Ureter (tissue), 1 donor: ENCODE measurements at regions not wholly inside any gene's neighbourhood (a gene's known extent, or its start where the extent isn't known, plus 50 kb on each side); places are given as distances from the start of the nearest gene placed in this dataset.

ENCODE experiments used
- DNase-seq: peaks from one replicate; pipeline ENCODE4 v3.0.0-alpha.2; 2020; ENCODE audit warnings: low spot score
- donor health status: DM: yes; HTN: yes; CAD: no.

DNA sequence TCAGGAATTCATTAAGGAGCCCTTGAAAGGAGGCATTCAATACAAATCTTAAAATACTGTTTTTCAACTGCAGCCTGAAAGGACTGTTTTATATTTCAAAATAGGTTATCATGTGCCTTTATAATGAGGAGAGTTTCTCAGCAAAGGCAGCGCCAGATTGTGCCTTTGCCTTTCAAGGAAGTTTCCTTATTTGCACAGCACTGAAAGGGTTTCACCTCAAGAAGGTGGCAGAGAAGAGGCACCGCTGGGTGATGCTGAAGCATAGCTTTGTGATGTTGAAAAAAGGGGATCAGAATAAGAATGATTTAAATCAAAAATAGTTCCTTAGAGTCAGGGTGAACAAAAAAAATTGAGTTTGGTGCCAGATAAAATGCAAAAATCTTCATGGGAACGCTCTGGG, 601.0 kb upstream of the KIRREL3 start:
- no peak for DNase-seq

DNA sequence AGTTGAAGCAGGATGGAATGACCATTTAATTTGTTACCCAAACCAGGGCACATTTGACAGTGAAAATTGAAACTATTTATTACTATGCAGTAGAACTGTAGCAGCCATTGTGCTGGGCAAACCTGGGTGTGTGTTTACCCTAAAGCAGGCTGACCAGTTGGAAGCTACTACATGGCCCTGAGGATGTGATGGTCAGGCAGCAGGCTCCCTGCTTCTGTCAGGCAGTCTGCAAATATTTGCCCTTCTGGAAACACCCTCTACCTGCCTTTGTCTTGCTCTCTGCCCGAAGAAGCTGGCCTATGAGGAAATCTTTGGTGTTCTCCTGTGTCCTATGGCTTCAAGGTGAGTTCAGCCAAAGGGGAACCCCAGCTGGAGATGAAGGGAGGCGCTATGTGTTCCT, 600.1 kb upstream of the KIRREL3 start:
- DNase-seq = no peak

DNA sequence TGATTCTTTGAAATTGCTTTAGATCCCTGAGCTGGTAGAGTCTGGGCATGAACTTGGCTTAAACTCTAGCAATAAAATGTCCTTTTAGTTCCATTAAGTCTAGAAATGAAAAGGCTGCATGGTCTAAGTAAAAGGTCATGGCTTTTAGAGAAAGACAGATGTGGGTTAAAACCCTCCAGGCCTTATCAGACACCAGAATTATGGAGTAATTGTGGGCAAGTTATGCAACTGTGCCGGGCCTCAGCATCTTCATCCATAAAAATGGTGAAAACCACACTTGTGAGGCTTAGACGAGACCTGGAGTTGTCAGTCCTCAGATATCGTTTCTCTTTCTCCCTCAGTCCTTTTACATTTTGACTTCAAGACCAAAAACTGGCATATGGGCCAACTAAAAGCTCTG, 597.9 kb upstream of the KIRREL3 start:
- no peak for DNase-seq

DNA sequence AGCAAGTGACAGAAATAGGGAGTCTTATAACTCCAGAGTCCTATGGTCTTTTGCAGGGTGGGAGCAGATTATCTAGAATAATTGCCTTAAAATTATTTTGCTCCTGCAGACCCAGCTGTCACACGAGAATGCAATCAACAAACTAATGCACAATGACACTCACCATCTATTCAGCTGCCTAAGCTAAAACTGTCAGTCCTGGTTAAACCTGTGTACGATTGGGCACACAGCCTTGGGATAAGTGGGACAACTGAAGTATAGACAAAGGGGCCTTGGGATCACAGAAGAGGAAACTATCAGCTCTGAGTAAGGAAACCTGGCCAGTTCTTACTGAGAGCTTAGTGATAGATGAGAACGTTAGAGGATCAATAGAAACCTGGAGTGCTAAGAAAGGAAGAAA, 595.9 kb upstream of the KIRREL3 start:
- no peak for DNase-seq

DNA sequence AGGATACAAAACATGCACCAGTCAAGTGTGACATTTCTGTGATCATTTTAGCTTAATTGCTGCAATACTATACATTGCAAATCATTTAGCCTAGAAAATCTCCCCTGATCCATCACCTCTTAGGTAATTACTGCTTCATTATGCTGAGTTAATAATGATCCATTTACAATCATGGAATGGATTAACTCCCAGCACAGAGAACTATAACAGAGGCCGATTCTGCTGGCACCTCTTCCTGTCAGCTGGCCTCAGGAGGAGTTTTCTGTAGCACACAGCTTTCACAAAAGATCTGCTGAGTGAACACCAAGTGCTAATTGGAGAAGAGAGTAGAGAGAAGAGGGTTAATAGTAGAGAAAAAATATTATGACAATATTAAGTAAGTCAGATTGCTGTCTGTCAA, 591.8 kb upstream of the KIRREL3 start:
- no peak for DNase-seq

DNA sequence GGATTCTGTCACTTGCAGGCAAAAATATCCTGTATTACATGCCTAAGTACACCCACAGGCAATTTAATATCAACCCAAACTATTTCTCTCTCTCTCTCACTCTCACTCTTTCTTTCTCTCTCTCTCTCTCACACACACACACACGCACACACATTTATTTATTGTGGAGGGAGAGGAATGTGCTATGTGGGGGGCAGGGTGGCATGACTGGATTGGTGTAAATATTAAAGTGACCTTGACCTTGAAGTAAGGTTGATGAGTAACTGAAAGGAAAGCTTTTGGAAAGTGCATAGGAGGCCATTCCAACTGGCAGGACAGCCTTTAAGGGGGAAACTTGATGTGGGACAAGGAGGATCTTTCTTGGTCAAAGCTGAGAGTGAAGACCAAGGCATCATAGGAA, 589.7 kb upstream of the KIRREL3 start:
- no peak for DNase-seq

DNA sequence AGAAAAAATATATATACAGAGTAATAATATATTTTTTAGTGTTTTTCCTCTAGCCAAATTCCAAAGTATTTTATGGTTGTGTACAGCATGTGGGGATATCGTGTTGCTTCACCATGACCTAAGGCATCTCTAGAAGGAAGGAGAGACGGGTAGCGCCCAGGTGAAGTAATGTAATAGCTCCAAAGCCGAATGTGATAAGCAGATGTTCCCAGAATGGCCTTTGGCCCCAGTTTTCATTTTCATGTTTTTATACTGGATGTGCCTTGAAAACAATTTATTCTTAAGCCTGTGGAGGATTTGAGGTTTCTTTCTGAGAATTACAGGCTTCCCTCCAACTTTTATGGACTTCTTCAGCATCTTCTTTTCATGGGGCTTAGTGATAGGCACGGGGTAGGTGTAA, 587.9 kb upstream of the KIRREL3 start:
- DNase-seq = no peak

DNA sequence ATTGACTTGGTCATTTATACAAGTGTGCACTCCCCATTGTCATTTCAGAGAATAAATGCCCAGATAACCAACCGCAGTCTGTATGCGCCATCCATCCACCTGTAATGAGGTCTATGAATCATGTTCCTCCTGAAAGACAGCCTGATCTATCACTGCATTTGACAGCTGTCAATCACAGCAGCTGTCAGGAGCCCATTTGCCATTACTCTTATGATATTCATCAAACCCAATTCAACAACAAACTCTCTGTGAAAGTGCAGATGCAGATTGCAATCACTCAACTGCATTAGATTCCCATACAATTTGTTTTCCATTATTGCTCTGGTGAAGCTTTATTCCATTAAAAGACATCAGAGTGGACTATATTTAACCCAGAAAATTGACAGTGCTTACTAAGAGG, 586.9 kb upstream of the KIRREL3 start:
- no peak for DNase-seq

DNA sequence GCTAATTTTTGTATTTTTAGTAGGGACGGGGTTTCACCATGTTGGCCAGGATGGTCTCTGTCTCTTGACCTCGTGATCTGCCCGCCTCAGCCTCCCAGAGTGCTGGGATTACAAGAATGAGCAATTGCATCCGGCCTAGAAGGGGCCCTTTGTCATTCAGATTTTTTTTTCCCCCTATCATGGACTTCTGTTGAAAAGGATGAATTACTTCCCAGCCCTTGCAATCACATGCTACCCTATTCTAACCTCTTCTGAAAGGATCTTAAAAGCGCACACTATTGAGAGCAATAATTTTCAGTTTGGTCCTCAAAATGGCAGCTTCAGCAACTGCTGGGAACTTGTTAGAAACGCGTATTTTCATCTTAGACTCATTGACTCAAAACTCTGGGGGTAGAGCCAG, 575.6 kb upstream of the KIRREL3 start:
- DNase-seq = no peak

DNA sequence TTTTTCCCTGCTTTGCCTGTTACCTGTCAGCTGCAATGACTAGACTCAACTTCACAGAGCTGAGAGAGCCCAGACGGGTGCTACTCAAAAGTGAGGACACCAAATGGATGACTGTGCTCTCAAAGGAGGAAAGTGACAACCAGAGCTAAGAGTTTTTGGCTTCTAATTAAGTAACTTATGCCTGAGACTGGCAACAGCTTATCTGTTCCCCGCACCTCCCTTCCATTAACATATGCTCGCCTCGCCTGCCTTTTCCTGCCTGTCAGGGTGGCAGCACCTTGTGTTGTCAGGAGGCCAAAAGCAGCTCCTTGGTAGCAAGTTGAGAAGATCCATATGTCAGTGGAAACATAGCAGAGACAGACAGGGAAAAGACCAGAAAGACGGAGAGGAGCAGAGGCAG, 573.9 kb upstream of the KIRREL3 start:
- no peak for DNase-seq

DNA sequence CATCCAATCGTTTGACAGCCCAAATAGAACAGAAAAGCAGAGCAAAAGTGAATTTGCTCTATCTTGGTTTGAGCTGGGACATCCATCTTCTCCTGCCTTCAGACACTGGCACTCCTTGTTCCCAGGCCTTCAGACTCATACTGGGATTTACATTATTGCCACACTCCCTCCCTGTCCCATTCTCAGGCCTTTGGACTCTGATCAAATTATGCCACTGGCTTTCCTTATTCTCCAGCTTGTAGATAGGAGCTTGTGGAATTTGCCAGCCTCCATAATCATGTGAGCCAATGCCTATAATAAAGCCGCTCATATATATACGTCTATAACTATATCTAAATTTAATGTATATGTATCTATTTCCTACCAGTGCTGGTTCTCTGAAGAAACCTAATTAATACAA, 568.3 kb upstream of the KIRREL3 start:
- no peak for DNase-seq

DNA sequence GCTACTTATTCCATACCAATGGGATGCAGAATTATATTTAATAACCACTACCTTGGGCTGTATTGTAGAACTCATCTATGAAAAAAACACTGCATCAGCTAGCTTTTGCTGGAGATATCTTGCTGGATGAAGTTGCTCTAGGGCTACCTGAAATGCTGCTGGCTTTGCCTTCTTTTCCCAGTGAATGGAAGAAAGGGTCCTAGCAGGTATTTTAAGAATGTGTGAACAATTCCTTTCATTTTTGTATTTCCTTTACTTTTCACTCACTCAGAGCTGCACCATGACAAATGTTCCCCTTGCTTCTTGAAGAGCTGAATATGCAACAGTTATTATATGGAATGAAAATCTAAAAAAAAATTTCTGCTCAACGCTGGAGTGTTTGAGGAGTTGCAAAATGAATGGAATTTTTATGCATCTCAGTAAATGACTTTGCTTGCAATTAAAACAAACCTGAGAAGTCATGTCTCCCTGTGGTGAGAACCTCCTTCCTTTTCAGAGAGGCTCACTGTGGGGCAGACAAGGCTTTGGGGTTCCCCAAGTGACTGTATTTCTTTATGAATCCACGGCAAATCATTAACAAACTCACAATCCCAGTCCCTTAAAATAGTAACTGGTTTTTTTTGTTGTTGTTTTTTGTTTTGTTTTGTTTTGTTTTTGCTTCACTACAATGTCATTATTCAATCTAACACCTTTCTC, 566.8 kb upstream of the KIRREL3 start:
- no peak for DNase-seq

DNA sequence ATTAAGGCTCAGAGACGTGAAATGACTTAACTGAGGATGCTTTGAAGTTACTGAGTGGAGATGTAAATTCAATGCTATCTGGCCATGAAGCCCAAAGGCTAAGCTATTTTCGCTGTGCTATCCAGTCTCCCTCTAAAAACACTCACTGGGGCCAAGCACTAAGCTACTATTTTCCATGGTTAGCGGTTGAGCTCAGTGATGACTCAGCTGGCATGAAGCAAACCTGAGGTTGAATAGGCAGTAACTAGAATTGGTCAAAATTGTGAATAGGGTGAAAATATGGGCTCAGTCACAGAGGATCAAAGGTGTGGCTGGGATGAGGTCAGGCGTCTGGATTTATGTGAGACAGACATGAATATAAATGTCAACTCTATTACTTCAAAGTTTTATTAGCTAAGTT, 564.2 kb upstream of the KIRREL3 start:
- no peak for DNase-seq

DNA sequence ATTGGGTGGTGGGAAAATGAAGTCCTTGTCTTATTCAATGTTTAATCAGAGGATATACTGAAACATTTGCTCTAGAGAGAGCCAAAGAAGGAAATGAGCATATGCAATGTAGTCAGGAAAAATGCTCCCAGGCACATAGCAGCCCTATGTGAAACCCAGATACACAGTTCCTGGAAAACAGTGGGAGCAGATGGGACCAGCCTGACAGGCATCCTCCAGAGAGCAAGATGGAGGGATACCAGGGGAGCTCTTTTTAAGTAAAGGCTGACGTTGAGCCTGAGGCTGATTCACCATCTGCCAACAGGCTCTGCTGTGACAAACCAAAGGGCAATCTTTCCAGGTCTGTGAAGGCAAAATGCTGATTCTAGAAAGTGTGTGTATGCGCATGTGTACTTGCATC, 559.4 kb upstream of the KIRREL3 start:
- DNase-seq = no peak

DNA sequence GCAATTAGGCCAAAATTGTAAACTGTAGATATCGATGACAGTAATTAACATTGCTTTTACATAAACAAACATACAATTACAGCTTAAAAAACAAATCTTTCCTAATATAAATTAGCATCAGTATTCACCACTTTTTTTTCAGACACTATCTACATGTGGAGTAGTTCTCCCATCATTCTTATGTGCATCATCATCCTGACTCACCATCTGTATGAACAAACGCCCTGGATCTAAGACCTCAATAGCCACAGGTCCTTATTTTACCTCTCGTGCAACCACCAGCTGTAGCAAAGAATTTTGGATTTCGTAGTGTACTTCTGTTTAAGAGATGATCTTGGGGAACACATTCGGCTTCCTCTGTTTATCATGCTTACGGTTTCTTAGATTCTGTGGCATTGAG, 551.9 kb upstream of the KIRREL3 start:
- DNase-seq = no peak

DNA sequence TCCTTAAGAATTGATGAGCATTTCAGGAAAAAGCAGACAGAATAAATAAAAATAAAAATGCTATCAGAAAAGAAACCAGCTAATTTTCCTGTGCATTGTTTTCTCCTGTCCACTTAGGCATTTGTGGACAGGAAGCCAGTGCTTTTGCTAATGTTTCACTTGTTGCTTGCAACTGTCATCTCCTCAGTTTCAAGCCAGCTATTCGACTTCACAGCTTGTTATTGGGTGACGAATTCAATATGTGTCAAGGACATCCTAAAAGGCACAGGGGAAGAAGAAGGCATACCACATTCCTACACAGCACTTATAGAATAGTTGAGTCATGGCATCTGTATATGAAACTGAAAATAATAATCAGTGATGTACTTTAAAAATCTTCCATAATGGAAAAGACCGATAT, 530.6 kb upstream of the KIRREL3 start:
- no peak for DNase-seq

DNA sequence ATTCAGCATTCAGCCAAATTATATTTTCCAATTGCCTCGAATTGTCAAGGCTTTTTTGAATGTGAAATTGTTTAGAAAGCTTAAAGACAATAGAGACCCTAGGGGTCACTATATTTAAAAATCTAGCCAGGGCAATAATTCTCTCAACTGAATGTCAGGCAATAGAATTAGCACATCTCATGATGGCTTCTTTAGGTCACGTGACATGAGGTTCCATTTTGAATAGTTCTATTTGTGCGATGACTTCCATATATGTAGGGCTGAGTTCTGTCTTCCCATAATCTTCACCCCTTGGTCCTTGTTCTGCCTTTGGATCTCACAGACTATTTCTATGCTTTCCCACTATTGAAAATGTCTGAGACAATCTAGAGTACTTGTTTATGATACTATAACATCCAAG, 527.7 kb upstream of the KIRREL3 start:
- no peak for DNase-seq

DNA sequence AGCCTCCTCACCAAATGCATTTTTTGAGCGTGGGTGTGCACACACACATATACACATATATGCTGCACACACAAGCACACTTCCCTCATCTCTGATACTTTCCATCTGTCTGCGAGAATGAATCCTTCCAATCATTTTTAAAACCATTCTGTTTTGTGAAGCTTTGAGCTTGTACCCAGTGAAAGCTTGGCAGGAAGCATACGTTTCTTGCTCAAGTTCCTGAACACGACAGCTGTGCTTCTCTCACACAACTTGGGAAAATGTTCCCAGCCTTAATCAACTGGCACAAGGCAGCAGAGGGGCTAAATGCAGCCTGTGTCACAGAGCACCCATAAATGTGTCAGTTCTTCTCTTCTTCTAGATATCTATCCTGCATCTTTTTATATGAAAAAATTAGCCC, 524.0 kb upstream of the KIRREL3 start:
- DNase-seq = no peak

DNA sequence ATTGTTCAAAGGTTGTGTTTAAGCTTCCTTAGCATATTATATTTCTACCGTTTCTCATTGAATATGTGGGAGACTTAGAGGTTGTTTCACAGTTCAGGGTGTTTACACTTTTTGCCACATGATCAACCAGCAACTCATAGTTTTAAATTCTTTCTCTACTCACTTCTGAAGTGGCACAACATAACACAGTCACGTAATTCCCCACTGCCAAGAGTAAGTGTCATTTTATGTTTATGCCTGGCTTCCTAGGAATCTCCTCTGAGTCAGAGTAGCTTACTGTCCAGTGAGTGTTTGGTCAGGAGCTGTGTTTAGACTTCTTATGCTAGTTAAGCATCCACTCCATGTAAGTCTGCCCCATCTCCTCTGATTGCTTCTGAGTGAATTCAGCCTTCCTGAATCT, 520.8 kb upstream of the KIRREL3 start:
- no peak for DNase-seq

DNA sequence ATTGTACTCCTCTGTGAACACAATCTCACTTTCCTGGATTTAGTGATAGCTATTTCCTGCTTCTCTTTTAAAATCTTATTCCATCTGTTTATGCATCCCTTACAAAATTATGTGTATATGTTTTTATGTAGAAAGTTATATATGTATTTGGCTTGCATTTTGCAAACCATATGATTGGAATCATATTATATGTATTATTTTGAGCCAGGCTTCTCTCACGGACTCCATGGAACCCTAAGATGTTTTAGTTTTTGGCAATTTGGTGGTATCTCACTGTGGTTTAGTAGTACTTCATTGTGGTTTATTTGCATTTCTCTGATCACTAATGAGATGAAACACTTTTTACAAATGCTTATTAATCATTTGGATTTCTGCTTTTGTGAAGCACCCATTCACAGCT, 507.3 kb upstream of the KIRREL3 start:
- no peak for DNase-seq

DNA sequence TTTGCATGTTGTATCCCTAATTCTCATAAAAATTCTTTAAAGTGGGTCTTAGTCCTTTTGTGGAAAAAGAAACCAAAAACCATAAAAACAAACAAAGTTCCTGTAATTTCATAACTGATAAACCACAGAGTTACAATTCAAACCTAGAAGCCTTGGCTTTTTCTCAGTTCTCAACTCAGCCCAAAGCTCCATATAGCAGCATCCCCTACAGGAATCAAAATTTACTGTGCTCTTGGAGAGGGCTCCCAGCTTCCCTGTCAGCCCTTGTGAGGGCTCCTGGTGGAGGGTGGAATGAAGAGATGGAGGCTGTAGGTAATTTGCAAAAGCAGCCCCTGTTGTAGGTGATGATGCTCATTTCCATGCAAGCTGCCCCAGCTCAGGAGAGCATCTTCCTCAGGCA, 506.1 kb upstream of the KIRREL3 start:
- DNase-seq = no peak

DNA sequence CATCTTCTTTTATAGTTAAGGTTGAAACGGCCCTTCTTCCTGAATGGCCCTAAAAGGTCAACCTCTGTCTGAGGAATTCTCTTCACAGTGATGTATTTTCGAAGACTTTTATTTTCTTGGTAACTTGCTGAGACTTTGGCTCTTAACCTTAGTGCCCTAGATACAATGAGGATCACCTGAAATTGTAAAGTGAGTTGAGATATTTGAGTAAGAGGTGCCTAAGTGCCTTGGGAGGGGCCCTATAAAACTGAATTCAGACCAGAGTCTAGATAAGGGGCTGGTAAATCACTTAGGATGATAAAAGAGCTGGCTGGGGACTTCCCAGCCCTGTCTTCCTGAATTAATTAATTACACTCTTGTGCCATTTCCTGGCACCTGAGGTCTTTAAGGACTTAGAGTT, 505.6 kb upstream of the KIRREL3 start:
- no peak for DNase-seq

DNA sequence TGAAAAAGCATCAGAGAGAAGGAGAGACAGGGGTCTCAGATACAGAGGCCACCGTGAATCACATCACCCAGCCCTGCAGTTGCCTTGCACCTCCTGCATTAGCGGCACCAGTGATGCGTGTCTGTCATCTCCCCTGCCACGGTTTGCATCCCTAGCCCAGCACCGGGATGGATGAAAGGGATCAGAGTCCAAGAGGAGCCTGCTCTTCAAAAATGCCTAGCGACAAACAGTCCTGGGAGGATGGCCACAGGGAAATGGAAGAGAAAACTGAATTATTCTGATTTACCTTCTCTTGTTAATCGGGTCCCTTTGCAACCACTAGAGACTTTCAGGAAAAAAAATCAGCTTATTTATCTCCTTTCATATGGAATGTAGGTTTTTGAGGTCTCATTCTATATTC, 495.6 kb upstream of the KIRREL3 start:
- no peak for DNase-seq

DNA sequence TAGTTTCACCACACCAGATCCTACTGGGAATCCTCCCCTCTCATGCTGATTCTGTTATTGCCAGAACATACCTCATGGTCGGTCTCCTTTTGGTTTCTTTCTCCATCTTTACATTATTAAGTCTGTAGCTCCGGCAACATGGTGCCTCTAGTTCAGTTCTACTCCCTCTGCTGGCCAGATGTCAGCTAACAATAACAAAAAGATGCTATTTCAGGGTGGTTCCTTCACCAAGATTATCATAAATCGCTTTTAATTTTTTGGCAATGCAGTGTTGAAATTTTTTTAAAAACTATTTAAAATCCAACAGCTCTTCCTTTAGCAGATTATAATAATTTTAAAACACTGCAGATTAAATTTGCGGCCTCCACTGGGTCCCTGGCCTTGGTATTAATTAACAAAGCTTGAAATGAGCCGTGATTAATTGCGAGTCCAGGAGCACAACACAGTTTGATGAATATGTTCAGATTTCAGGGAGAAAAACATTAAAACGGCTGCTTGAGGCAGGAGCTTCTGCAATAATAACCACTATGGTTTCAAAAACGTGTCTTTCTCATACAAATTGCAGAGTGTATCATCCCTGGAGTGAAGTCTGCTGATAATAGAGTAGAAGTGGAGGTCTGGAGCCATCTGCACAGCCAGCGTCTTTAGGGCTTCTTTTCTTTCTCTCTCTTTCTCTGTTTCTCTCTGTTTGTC, 492.9 kb upstream of the KIRREL3 start:
- DNase-seq = no peak
